Fibroblast of mammary gland (primary cell): ENCODE measurements at regions not wholly inside any gene's neighbourhood (a gene's known extent, or its start where the extent isn't known, plus 50 kb on each side); places are given as distances from the start of the nearest gene placed in this dataset.

Experiments used
- DNase-seq: peaks from one replicate; pipeline ENCODE4 v3.0.0-alpha.2; 2010; ENCODE audit warnings: low read depth
- H3K4me3 ChIP-seq: 2 replicates; pipeline ENCODE4 v1.5.1; 2011; ENCODE audit warnings: low read depth, mild to moderate bottlenecking, low read length, moderate library complexity; ENCODE audit not compliant: control insufficient read depth
- CTCF ChIP-seq: conservative IDR thresholded peaks from 2 replicates; pipeline ENCODE4 v1.5.1; 2011; ENCODE audit warnings: low read depth, low read length, inconsistent platforms; ENCODE audit not compliant: control insufficient read depth, insufficient read depth

DNA sequence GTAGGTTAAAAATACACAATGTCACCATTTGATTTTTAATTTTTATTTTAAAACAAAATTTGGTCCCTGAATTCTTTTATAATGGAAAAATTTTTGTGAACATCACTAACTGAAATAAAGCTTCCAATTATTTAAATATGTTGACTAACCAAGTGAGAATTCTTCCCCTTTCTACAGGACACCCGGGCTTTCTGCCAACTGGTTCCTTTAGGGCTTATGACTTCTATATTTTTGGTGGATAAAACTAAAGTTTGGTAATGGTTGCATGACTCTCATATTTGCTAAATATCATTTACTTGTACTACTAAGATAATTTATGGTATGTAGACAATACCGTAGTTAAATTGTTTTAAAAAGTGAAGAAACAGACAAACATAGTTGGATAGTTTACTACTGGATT lies 291.0 kb upstream of the DOK6 start:
- H3K4me3 ChIP-seq: no peak overlapping the region
- DNase-seq: peak; percentile 24
- no peak for TF ChIP-seq CTCF

- H3K4me3 ChIP-seq: no peak overlapping the region
- TF ChIP-seq CTCF: no peak
- no peak for DNase-seq
Observed at GRCh38 chr18:69120833-69121232, 279.9 kb upstream of the DOK6 start.

DNA sequence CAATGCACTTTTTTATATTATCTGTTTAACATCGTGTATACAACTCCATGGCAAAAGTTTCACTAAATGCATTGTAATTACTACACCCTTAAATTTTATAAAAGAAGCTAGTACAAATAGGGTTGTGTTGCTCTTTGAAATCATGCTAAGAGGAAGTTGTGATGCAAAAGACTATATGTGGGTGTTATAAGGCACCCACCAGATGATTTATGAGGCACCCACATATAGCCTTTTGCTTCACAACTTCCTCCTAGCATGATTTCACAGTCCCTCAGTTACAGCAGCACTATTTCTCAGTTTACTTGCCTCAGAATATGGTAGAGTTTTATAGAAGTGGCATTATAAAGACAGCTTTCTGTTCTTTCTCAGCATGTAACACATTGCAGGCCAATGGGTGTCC lies 277.3 kb upstream of the DOK6 start:
- no peak for TF ChIP-seq CTCF
- no peak for DNase-seq
- no peak overlapping the region for H3K4me3 ChIP-seq

GRCh38 chr18:69127873-69128500 lies 272.7 kb upstream of the DOK6 start:
- peak; percentile 5 for DNase-seq
- no peak for TF ChIP-seq CTCF
- H3K4me3 ChIP-seq: no peak overlapping the region

- no peak overlapping the region for H3K4me3 ChIP-seq
- TF ChIP-seq CTCF: no peak
- no peak for DNase-seq
Observed at GRCh38 chr18:69128566-69128965, 272.1 kb upstream of the DOK6 start.

- TF ChIP-seq CTCF: no peak
- H3K4me3 ChIP-seq: no peak overlapping the region
- DNase-seq: no peak
Observed at GRCh38 chr18:69128978-69129377, 271.7 kb upstream of the DOK6 start.

- H3K4me3 ChIP-seq: no peak overlapping the region
- no peak for TF ChIP-seq CTCF
- DNase-seq: no peak
Observed at GRCh38 chr18:69138088-69138487, 262.6 kb upstream of the DOK6 start.
